IPS-18a (cell line): ENCODE measurements at regions not wholly inside any gene's neighbourhood (a gene's known extent, or its start where the extent isn't known, plus 50 kb on each side); places are given as distances from the start of the nearest gene placed in this dataset.

Experiments used
- H3K27ac ChIP-seq: one replicate; pipeline ENCODE4 v1.5.1; 2013; ENCODE audit warnings: low read length
- H3K27me3 ChIP-seq: one replicate; pipeline ENCODE4 v1.6.1; 2013; ENCODE audit warnings: mild to moderate bottlenecking, low read length; ENCODE audit not compliant: control insufficient read depth, insufficient read depth
- H3K36me3 ChIP-seq: one replicate; pipeline ENCODE4 v1.6.1; 2013; ENCODE audit warnings: low read depth, low read length; ENCODE audit not compliant: control insufficient read depth
- H3K4me1 ChIP-seq: one replicate; pipeline ENCODE4 v1.6.1; 2013; ENCODE audit warnings: low read depth, low read length; ENCODE audit not compliant: control insufficient read depth
- H3K4me3 ChIP-seq: one replicate; pipeline ENCODE4 v1.5.1; 2013; ENCODE audit warnings: low read length
- H3K9ac ChIP-seq: one replicate; pipeline ENCODE4 v1.6.1; 2013; ENCODE audit warnings: mild to moderate bottlenecking, low read length, moderate library complexity
- H3K9me3 ChIP-seq: one replicate; pipeline ENCODE4 v1.6.1; 2013; ENCODE audit warnings: low read depth, low read length; ENCODE audit not compliant: control insufficient read depth

DNA sequence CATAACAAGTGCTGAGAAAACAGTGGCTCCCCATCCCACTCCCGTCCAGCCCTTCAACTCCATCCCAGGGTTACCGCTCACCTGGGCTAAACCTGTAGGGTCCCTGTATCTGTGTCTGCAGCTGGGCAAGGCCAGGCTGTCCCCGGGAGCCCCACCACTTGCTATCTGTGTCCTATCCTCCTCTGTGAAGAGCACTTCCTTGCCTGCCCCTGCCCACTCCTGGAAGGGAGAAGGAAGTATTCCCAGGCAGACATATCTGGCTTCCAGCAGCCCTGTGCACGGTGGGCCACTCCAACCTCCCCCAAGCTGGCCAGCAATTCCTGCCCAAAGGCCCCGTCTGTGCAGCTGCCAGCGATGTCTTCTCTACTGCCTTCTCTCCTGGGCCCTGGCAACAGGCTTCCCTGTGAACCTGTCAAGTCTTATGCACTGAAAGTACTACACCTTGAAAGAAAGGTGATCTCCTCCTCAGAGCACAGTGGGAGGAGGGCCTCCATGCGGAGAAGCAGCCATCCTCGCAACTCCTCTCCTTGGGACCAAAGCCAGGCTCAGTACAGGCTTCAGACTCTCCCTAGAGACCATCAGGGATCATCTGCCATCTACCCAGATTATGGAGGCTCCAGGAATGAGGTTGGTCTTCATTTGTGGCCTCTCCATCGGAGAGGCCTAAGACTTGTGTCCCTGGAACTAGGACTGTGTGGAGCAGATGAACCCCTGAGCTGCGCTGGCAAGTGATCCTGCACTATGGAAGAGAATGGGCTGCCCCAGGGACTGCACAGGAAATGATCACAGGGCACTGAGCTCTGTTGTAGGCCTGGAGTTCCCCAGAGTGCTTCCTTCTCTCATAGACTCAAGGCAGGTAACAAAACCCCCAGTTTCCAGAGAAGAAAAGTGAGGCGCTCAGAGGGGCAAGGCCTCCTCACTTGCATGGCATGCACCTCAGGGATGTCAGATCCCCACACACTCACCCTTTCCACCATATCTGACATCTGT lies 663.6 kb downstream of the BCL11B start:
- H3K27ac ChIP-seq = no peak overlapping the region
- H3K36me3 ChIP-seq = no peaks in the 10 kb centered on the region
- no peak overlapping the region for H3K4me3 ChIP-seq
- H3K9ac ChIP-seq = no peak overlapping the region
- H3K27me3 ChIP-seq = no peaks in the 10 kb centered on the region
- H3K4me1 ChIP-seq = no peaks in the 10 kb centered on the region
- no peaks in the 10 kb centered on the region for H3K9me3 ChIP-seq

DNA sequence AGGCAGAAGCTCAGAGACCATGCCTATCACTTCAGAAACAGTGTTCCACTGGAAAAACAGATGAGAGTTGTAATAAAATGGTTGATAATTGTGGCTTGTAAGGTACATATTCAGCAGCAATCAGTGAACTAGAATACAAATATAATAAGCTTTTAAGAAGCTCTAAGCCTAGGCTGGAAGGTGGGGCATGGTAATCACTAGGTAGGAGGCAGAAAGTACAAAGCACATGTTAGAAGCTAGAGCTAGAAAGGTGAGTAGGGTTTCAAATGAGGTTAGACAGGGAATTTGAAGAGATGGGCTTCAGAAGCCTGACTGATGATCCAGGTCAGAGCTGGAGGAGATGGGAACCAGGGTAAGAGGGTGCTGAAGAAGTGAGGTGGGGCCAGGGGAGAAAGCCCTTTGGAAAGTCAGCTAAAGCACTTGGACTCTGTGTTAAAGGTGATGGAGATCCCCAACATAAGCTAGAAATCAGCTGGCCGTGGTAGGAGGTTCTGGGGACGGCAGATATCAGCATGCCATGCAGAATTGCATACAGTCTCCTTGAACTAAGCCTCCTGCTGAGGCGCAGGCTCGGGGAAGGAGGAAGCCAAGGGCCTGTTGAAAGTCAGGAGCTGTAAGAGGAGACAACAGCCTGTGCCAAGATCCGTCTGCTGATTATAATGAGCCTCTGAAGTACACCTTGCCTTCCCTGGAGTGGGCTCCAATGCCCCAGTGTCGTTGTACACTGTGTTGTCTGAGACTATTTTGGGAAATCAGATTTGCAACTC lies 659.4 kb downstream of the BCL11B start:
- Histone ChIP-seq H3K4me3 (no peak overlapping the region), H3K9me3 (no peaks in the 10 kb centered on the region), H3K4me1 (no peaks in the 10 kb centered on the region), H3K27me3 (no peaks in the 10 kb centered on the region), H3K36me3 (no peaks in the 10 kb centered on the region), H3K27ac (no peak overlapping the region), H3K9ac (no peak overlapping the region)

- Histone ChIP-seq H3K9ac (no peak overlapping the region), H3K27me3 (no peaks in the 10 kb centered on the region), H3K4me3 (no peak overlapping the region), H3K36me3 (no peaks in the 10 kb centered on the region), H3K4me1 (no peaks in the 10 kb centered on the region), H3K9me3 (no peaks in the 10 kb centered on the region), H3K27ac (no peak overlapping the region)
Measured at GRCh38 chr14:98614741-98615140, 657.3 kb downstream of the BCL11B start.

GRCh38 chr14:98622208-98623051 lies 649.6 kb downstream of the BCL11B start:
- H3K4me3 ChIP-seq = no peak overlapping the region
- no peaks in the 10 kb centered on the region for H3K4me1 ChIP-seq
- no peak overlapping the region for H3K27ac ChIP-seq
- no peak overlapping the region for H3K9ac ChIP-seq
- H3K27me3 ChIP-seq = no peaks in the 10 kb centered on the region
- H3K36me3 ChIP-seq = no peaks in the 10 kb centered on the region
- no peaks in the 10 kb centered on the region for H3K9me3 ChIP-seq

- no peaks in the 10 kb centered on the region for H3K9me3 ChIP-seq
- no peak overlapping the region for H3K9ac ChIP-seq
Measured at GRCh38 chr14:98623788-98624415, 648.1 kb downstream of the BCL11B start.

GRCh38 chr14:98633380-98633779 lies 638.6 kb downstream of the BCL11B start:
- H3K4me1 ChIP-seq = no peaks in the 10 kb centered on the region
- H3K36me3 ChIP-seq = no peaks in the 10 kb centered on the region
- no peak overlapping the region for H3K27ac ChIP-seq
- H3K4me3 ChIP-seq = no peak overlapping the region
- H3K27me3 ChIP-seq = no peaks in the 10 kb centered on the region
- H3K9me3 ChIP-seq = no peaks in the 10 kb centered on the region
- H3K9ac ChIP-seq = no peak overlapping the region

More at GRCh38 chr14:98623788-98624415, 648.1 kb downstream of the BCL11B start:
- Histone ChIP-seq H3K27ac (no peak overlapping the region), H3K27me3 (no peaks in the 10 kb centered on the region), H3K36me3 (no peaks in the 10 kb centered on the region), H3K4me1 (no peaks in the 10 kb centered on the region), H3K4me3 (no peak overlapping the region)

DNA sequence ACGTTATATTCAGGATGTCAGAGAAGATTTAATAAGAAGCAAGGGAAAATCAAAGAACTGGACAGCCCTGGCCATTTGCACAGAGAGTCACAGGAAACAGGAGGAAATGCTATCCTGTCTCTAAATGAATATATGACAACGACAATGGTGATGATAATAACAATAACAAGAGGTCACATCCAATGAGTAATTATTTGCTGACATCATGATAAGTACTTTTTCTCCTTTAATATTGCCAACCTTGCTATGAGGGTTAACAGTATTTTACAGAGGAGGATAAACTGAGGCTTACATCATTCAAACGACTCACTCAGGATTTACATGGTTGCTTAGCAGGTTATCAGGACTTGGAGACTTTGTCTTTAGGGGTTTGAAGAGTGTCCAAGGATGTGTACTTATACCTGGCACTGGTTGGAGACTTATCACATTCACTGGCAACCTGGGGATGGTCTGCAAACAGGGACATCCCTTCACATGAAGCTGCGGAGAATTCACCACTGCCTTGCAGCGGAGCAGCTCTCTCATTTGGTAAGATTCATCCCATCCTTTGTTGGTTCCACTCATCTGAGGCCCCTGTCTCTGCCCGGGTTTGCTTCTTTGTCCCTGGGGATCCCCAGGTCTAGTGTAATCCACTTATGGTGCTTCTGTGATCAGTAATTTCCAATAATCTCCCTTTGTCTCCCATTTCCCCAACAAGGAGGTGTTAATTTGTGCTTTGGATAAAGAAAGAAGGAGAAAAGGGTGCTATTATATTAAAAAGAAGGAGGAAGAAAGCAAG lies 637.8 kb downstream of the BCL11B start:
- H3K9ac ChIP-seq = no peak overlapping the region
- no peaks in the 10 kb centered on the region for H3K36me3 ChIP-seq
- no peaks in the 10 kb centered on the region for H3K27me3 ChIP-seq
- H3K27ac ChIP-seq = no peak overlapping the region
- H3K4me3 ChIP-seq = no peak overlapping the region
- H3K9me3 ChIP-seq = no peaks in the 10 kb centered on the region
- H3K4me1 ChIP-seq = no peaks in the 10 kb centered on the region

- H3K9me3 ChIP-seq = peaks cover 8% of the 10 kb centered on the region
- no peaks in the 10 kb centered on the region for H3K27me3 ChIP-seq
- no peaks in the 10 kb centered on the region for H3K4me1 ChIP-seq
- H3K36me3 ChIP-seq = no peaks in the 10 kb centered on the region
- H3K27ac ChIP-seq = no peak overlapping the region
- no peak overlapping the region for H3K9ac ChIP-seq
- H3K4me3 ChIP-seq = no peak overlapping the region
Measured at GRCh38 chr14:98638366-98638765, 633.6 kb downstream of the BCL11B start.

DNA sequence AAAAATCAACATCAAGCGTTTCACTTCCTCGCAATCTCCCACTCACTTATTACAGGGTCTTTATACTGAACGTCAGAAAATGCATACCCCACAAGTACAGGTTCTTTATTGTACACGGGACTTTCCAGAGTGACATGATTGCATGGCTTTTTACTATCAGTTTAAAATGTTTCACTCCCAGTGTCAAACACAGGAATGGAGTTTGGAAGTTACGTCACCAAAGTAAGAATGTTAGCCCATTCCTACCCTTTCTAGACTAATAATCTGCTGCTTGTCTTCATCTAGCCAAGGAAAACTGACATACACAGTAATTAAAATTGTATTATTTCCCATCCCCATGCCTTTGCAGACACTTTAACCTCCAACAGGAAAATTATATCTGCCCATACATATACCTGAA lies 624.2 kb downstream of the BCL11B start:
- H3K9me3 ChIP-seq = no peaks in the 10 kb centered on the region
- H3K9ac ChIP-seq = no peak overlapping the region
- no peak overlapping the region for H3K27ac ChIP-seq
- no peak overlapping the region for H3K4me3 ChIP-seq
- H3K36me3 ChIP-seq = no peaks in the 10 kb centered on the region
- H3K4me1 ChIP-seq = peaks cover 17% of the 10 kb centered on the region
- H3K27me3 ChIP-seq = no peaks in the 10 kb centered on the region

DNA sequence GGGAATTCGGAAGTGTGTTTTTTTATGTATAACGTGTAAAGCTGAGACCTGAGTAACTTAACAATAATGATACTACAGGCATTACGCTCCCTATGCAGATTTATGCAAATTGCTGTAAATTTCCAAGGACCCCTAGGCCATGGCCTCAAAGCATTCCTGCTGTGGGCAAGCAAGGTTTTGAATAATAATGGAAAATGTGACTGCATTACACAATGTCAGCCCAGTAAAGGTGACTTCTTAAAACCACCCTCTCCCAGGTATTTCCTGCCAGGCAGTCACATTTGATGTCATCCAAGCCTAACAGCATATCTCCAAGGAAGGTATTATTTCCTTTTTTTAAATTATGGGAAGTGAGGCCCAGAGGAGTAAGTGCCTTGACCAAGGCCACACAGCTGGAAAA lies 621.0 kb downstream of the BCL11B start:
- Histone ChIP-seq H3K9me3 (no peaks in the 10 kb centered on the region), H3K27me3 (no peaks in the 10 kb centered on the region), H3K36me3 (no peaks in the 10 kb centered on the region), H3K4me3 (no peak overlapping the region), H3K9ac (no peak overlapping the region), H3K4me1 (peaks cover 17% of the 10 kb centered on the region), H3K27ac (no peak overlapping the region)
